ENCODE measurements at regions not wholly inside any gene's neighbourhood (a gene's known extent, or its start where the extent isn't known, plus 50 kb on each side); places are given as distances from the start of the nearest gene placed in this dataset.

DNA sequence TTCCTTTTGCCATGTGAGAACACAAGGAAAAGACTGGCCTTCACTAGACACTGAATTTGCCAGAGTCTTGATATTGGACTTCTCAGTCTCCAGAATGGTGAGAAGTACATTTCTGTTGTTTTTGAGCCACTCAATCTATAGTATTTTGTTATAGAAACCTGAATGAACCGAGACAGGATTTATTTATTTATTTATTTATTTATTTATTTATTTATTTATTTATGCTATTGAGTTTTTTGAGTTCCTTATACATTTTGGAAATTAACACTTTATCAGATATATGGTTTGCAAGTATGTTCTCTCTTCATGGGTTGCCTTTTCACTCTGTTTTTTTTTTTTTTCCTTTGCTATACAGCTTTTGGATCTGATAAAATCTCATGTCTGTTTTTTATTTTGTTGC is 319.0 kb upstream of the PCDH20 start:
- TF ChIP-seq CTCF (IDR thresholded peaks at IDR 0.05; ENCODE audit: low read depth, low read length, missing input control) (no peak), EGR1 (IDR thresholded peaks at IDR 0.05; ENCODE audit: low read depth in 2 of 2) (no peak), RAD21 (IDR thresholded peaks at IDR 0.05) (no peak), SP1 (IDR thresholded peaks at IDR 0.05) (no peak), REST (IDR thresholded peaks at IDR 0.05) (no peak), TAF1 (conservative IDR thresholded peaks at IDR 0.05) (no peak), GABPA (IDR thresholded peaks at IDR 0.05 in 1 of 2, conservative IDR thresholded peaks at IDR 0.05 in 1 of 2) (no peak), FOXA1 (IDR thresholded peaks at IDR 0.05) (no peak), JUND (IDR thresholded peaks at IDR 0.05) (no peak), HNF4A (conservative IDR thresholded peaks at IDR 0.05) (no peak)
- TF ChIP-seq, protein P1, sequence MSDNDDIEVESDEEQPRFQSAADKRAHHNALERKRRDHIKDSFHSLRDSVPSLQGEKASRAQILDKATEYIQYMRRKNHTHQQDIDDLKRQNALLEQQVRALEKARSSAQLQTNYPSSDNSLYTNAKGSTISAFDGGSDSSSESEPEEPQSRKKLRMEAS (IDR thresholded peaks at IDR 0.05) = no peak

Measured in liver (tissue), 3 donors.